HEK293T (cell line): ENCODE measurements at regions not wholly inside any gene's neighbourhood (a gene's known extent, or its start where the extent isn't known, plus 50 kb on each side); places are given as distances from the start of the nearest gene placed in this dataset.

ENCODE experiments used
- BHLHE40 ChIP-seq: fragments of 450-650 bp; IDR thresholded peaks from 2 replicates; pipeline ENCODE4 v1.6.1; 2016; ENCODE audit warnings: mild to moderate bottlenecking, moderate library complexity, borderline replicate concordance
- ELF4 ChIP-seq: fragments of 450-650 bp; IDR thresholded peaks from 2 replicates; pipeline ENCODE4 v1.6.1; 2017; ENCODE audit warnings: antibody characterized with exemption
- NFRKB ChIP-seq: fragments of 450-650 bp; IDR thresholded peaks from 2 replicates; pipeline ENCODE4 v1.6.1; 2016; ENCODE audit warnings: mild to moderate bottlenecking, moderate library complexity
- PKNOX1 ChIP-seq: fragments of 450-650 bp; IDR thresholded peaks from 2 replicates; pipeline ENCODE4 v1.6.1; 2016
- SP1 ChIP-seq: fragments of 450-650 bp; IDR thresholded peaks from 2 replicates; pipeline ENCODE4 v1.6.1; 2017
- TARDBP ChIP-seq: fragments of 450-650 bp; IDR thresholded peaks from 2 replicates; pipeline ENCODE4 v1.6.1; 2016

GRCh38 chr3:87719060-87719459, 339.7 kb downstream of the CGGBP1 start:
- TF ChIP-seq ELF4 (no peak), SP1 (no peak), BHLHE40 (no peak), TARDBP (no peak), NFRKB (no peak), PKNOX1 (no peak)
